ENCODE measurements at regions not wholly inside any gene's neighbourhood (a gene's known extent, or its start where the extent isn't known, plus 50 kb on each side); places are given as distances from the start of the nearest gene placed in this dataset.

- TF ChIP-seq CTCF (IDR thresholded peaks at IDR 0.05; ENCODE audit: insufficient read depth, low read length, severe bottlenecking): no peak
- DNase-seq (ENCODE audit: low read depth): peak; percentile 17
- Histone ChIP-seq H3K27me3 (ENCODE audit: control insufficient read depth, insufficient read depth, low read length) (peaks cover 2% of the 10 kb centered on the region), H3K36me3 (ENCODE audit: control insufficient read depth, insufficient read depth, low read length) (no peaks in the 10 kb centered on the region), H3K4me3 (ENCODE audit: low read depth, low read length) (no peak overlapping the region)
- FAIRE-seq: no peak
Measured at GRCh38 chr12:124162151-124163110, 132.5 kb upstream of the RFLNA start.

GRCh38 chr12:124165695-124166094, 129.2 kb upstream of the RFLNA start:
- Histone ChIP-seq H3K27me3 (ENCODE audit: control insufficient read depth, insufficient read depth, low read length) (peaks cover 2% of the 10 kb centered on the region), H3K36me3 (ENCODE audit: control insufficient read depth, insufficient read depth, low read length) (no peaks in the 10 kb centered on the region), H3K4me3 (ENCODE audit: low read depth, low read length) (no peak overlapping the region)
- no peak for TF ChIP-seq CTCF (IDR thresholded peaks at IDR 0.05; ENCODE audit: insufficient read depth, low read length, severe bottlenecking)
- FAIRE-seq: no peak
- DNase-seq (ENCODE audit: low read depth): no peak

DNA sequence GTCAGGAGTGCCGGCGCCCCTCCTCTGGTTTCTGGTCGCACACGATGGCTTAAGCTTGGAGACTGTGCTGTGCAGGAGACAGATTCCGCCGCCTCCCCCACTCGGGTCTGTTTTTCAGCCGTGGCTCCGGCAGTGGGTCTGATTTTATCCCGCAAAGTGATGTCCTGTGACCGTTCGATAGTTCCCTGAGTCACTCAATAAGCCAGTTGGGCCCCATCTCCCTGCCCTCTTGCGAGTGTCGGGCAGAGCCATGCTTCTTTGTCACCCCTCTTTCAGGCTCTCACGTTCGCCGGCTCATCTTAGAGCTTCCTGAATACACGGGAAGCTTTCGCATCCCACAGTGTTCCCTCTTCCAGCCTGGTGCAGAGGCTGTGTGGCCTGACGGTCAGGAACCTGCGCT, 127.8 kb upstream of the RFLNA start:
- FAIRE-seq (no peak), DNase-seq (ENCODE audit: low read depth) (no peak)
- Histone ChIP-seq H3K36me3 (ENCODE audit: control insufficient read depth, insufficient read depth, low read length) (no peaks in the 10 kb centered on the region), H3K4me3 (ENCODE audit: low read depth, low read length) (no peak overlapping the region), H3K27me3 (ENCODE audit: control insufficient read depth, insufficient read depth, low read length) (peaks cover 2% of the 10 kb centered on the region)
- TF ChIP-seq CTCF (IDR thresholded peaks at IDR 0.05; ENCODE audit: insufficient read depth, low read length, severe bottlenecking): no peak

DNA sequence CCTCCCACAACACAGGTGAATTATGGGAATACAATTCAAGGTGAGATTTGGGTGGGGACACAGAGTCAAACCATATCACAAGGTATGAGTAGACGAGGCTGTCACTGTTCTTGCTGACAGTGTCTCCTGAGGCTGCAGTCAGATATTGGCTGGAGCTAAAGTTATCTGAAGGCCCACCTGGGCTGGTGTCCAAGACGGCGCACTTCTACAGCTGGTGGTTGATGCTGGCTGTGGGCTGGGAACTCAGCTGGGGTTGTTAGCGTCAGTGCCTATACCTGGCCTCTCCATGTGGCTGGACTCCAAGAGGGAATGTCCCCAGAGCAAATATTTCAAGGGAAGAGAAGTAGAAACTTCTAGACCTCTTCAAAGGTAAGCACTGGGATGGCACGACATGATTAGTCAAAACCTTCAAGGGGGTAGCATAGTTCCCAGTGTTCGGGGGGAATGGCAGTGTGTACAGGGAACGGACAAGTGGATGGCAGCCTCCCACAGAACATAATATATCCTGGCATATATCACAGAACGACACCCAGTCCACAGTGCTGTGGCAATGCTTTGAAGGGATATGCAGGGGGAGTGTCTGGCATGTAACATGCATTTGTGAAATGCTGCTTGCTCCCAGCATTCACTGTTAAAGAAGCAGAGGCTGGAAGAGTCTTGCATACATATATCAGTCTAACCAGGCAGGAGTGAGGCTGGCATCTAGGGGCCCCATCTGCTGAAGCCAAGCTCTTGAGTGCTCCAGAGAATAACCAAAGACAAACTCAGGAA, 126.7 kb upstream of the RFLNA start:
- H3K27me3 ChIP-seq (ENCODE audit: control insufficient read depth, insufficient read depth, low read length): peaks cover 2% of the 10 kb centered on the region
- H3K36me3 ChIP-seq (ENCODE audit: control insufficient read depth, insufficient read depth, low read length): no peaks in the 10 kb centered on the region
- DNase-seq (ENCODE audit: low read depth): no peak
- no peak for FAIRE-seq
- no peak overlapping the region for H3K4me3 ChIP-seq (ENCODE audit: low read depth, low read length)
- TF ChIP-seq CTCF (IDR thresholded peaks at IDR 0.05; ENCODE audit: insufficient read depth, low read length, severe bottlenecking): no peak

GRCh38 chr12:124169577-124170284, 125.2 kb upstream of the RFLNA start:
- DNase-seq (ENCODE audit: low read depth) (no peak), FAIRE-seq (no peak)
- H3K36me3 ChIP-seq (ENCODE audit: control insufficient read depth, insufficient read depth, low read length): no peaks in the 10 kb centered on the region
- H3K4me3 ChIP-seq (ENCODE audit: low read depth, low read length): no peak overlapping the region
- no peak for TF ChIP-seq CTCF (IDR thresholded peaks at IDR 0.05; ENCODE audit: insufficient read depth, low read length, severe bottlenecking)
- H3K27me3 ChIP-seq (ENCODE audit: control insufficient read depth, insufficient read depth, low read length): peaks cover 2% of the 10 kb centered on the region

All from bronchial epithelial cell (primary cell).